B cell (primary cell): ENCODE measurements at regions not wholly inside any gene's neighbourhood (a gene's known extent, or its start where the extent isn't known, plus 50 kb on each side); places are given as distances from the start of the nearest gene placed in this dataset.

Source experiments
- ATAC-seq: fragments of 200-7000 bp; cut with Tn5 transposase; one replicate; pipeline ENCODE4 v1.10.0; 2021; ENCODE audit warnings: low read depth, mild to moderate bottlenecking, moderate number of reproducible peaks, moderate library complexity
- CTCF ChIA-PET: fragments of 350-600 bp; sonication (Branson Sonifier 250); formaldehyde crosslinking; loops from one replicate; lab custom pipeline; 2021; ENCODE audit warnings: antibody characterized with exemption, inconsistent platforms; lab: Charles Lee
- POLR2A ChIA-PET: fragments of 350-600 bp; sonication (Branson Sonifier 250); formaldehyde crosslinking; loops from one replicate; lab custom pipeline; 2021; ENCODE audit warnings: antibody characterized with exemption; lab: Charles Lee
- DNase-seq: peaks from one replicate; pipeline ENCODE4 v3.0.0; 2013
- H2AFZ ChIP-seq: 2 replicates; pipeline ENCODE4 v1.6.1; 2012; ENCODE audit warnings: mild to moderate bottlenecking, low read depth, low read length; ENCODE audit not compliant: insufficient read depth, poor library complexity, severe bottlenecking
- H3K27ac ChIP-seq, 2 donors: 1 replicate in 1 of 2; 2 replicates in 1 of 2; pipeline ENCODE4 v1.5.1; 2012 to 2013; ENCODE audit warnings: low read length in 2 of 2, mild to moderate bottlenecking in 2 of 2, moderate library complexity in 1 of 2
- H3K27me3 ChIP-seq, 4 experiments: fragments of 200-600 bp in 1 of 4; sonication (generic) in 1 of 4; replicated peaks in 1 of 4; 1 replicate in 2 of 4; 2 replicates in 2 of 4; pipeline versions ENCODE4 v1.6.1 to v1.7.0; 2013 to 2016; ENCODE audit warnings: low read length in 3 of 4, mild to moderate bottlenecking in 2 of 4, mixed read lengths in 1 of 4, moderate library complexity in 1 of 4; ENCODE audit not compliant: insufficient read depth in 4 of 4, control insufficient read depth in 3 of 4; ENCODE audit errors: control extremely low read depth in 1 of 4
- H3K36me3 ChIP-seq, 2 experiments: replicated peaks in 1 of 2; 1 replicate in 1 of 2; 2 replicates in 1 of 2; pipeline versions ENCODE4 v1.6.1 to v1.7.1; 2013; ENCODE audit warnings: low read length in 1 of 2; ENCODE audit not compliant: insufficient read depth in 2 of 2, control insufficient read depth in 1 of 2; ENCODE audit errors: control extremely low read depth in 1 of 2, extremely low read depth in 1 of 2
- H3K4me1 ChIP-seq, 2 donors: fragments of 200-600 bp in 1 of 2; sonication (generic) in 1 of 2; 1 replicate in 1 of 2; 2 replicates in 1 of 2; pipeline versions ENCODE4 v1.5.1 to v1.6.1; 2013 to 2017; ENCODE audit warnings: low read length in 2 of 2; ENCODE audit not compliant: control insufficient read depth in 2 of 2, insufficient read depth in 2 of 2
- H3K4me2 ChIP-seq: replicated peaks from 2 replicates; pipeline ENCODE3; 2012; ENCODE audit warnings: mild to moderate bottlenecking, low read depth, low read length; ENCODE audit not compliant: poor library complexity, severe bottlenecking
- H3K4me3 ChIP-seq, 5 experiments: fragments of 200-600 bp in 1 of 5; sonication (generic) in 1 of 5; 1 replicate in 3 of 5; 2 replicates in 2 of 5; pipeline versions ENCODE4 v1.5.1 to v1.7.0; 2011 to 2016; ENCODE audit warnings: low read length in 4 of 5, mild to moderate bottlenecking in 4 of 5, low read depth in 2 of 5, control low read depth in 1 of 5, moderate library complexity in 1 of 5; ENCODE audit not compliant: insufficient read depth in 1 of 5; ENCODE audit errors: control extremely low read depth in 1 of 5, extremely low read depth in 1 of 5
- H3K79me2 ChIP-seq: fragments of 200-600 bp; sonication (generic); one replicate; pipeline ENCODE4 v1.6.0; 2016; ENCODE audit warnings: low read length; ENCODE audit not compliant: control insufficient read depth, insufficient read depth
- H3K9ac ChIP-seq: fragments of 200-600 bp; sonication (generic); 2 replicates; pipeline ENCODE4 v1.6.1; 2017; ENCODE audit warnings: mild to moderate bottlenecking, low read length, moderate library complexity
- H3K9me3 ChIP-seq, 3 donors: one replicate each; pipeline versions ENCODE4 v1.6.1 to v1.7.1; 2013; ENCODE audit warnings: low read length in 2 of 3; ENCODE audit not compliant: control insufficient read depth in 2 of 3, insufficient read depth in 1 of 3; ENCODE audit errors: control extremely low read depth in 1 of 3
- H4K20me1 ChIP-seq: 2 replicates; pipeline ENCODE4 v1.6.0; 2012; ENCODE audit warnings: mild to moderate bottlenecking, low read length; ENCODE audit not compliant: insufficient read depth, control insufficient read depth, poor library complexity, severe bottlenecking
- H3K27ac Mint-ChIP-seq: one replicate; pipeline ENCODE4 v1.8.0; 2021; ENCODE audit warnings: mixed read lengths
- H3K27me3 Mint-ChIP-seq: one replicate; pipeline ENCODE4 v1.8.0; 2021; ENCODE audit warnings: mixed read lengths
- H3K4me1 Mint-ChIP-seq: one replicate; pipeline ENCODE4 v1.8.0; 2021; ENCODE audit warnings: mixed read lengths
- H3K4me3 Mint-ChIP-seq: one replicate; pipeline ENCODE4 v1.8.0; 2021; ENCODE audit warnings: mixed read lengths
- H3K9me3 Mint-ChIP-seq: one replicate; pipeline ENCODE4 v1.8.0; 2022; ENCODE audit warnings: mixed read lengths; ENCODE audit not compliant: insufficient read depth
- EZH2 ChIP-seq: IDR thresholded peaks from 2 replicates; pipeline ENCODE4 v1.6.1; 2012; ENCODE audit warnings: borderline replicate concordance, low read depth, mild to moderate bottlenecking, moderate library complexity, low read length; ENCODE audit not compliant: insufficient read depth, poor library complexity, severe bottlenecking
- WGBS: methylation state at CpG from one replicate; pipeline ENCODE4 v1.1.5; 2013; ENCODE audit warnings: missing lambda C conversion rate; ENCODE audit not compliant: insufficient coverage; 5-methylcytosine and 5-hydroxymethylcytosine counted together
- intact Hi-C: fragments of 100-400 bp; cut with micrococcal nuclease; formaldehyde crosslinking; loops from one replicate; pipeline ENCODE4 v1.10.0; 2022
- TF ChIP-seq, protein P1 (sequence below): fragments of 200-600 bp; IDR thresholded peaks from one replicate; pipeline ENCODE4 v1.8.0; 2022; ENCODE audit warnings: antibody characterized with exemption, mild to moderate bottlenecking

DNA sequence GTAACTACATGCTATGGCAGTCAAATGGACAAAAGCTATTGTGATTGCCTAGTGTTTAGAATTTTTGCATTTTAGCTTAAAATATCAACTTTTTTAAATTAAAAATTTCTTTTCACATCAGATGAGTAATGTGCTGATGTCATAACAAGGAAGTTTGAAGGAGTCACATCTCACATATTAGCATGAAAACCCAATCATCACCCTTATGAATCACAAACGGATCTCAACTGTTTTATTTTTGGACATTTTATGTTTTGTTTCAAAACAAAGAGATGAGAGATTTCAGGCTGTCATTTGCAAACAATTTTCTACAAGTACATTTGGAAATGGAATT is 53.6 kb upstream of the TRERF1 start:
- DNase-seq: no peak
- ATAC-seq: no peak
- Histone ChIP-seq H3K4me1 (peaks cover 5 to 15% of the 10 kb centered on the region in 2 donors), H4K20me1 (no peaks in the 10 kb centered on the region), H3K27ac (no peak overlapping the region), H3K4me3 (no peak overlapping the region), H3K36me3 (no peaks in the 10 kb centered on the region), H3K9me3 (peaks cover 0 to 3% (median 0%) of the 10 kb centered on the region in 3 donors), H3K4me2 (no peak overlapping the region), H3K27me3 (no peaks in the 10 kb centered on the region), H3K79me2 (no peaks in the 10 kb centered on the region), H2AFZ (peak overlapping the region; percentile 10), H3K9ac (no peak overlapping the region)
- Mint-ChIP-seq H3K4me3 (no peak overlapping the region), H3K4me1 (peaks cover 17% of the 10 kb centered on the region), H3K27me3 (no peaks in the 10 kb centered on the region), H3K9me3 (no peaks in the 10 kb centered on the region), H3K27ac (peak overlapping the region; percentile 70)
- CTCF ChIA-PET: interaction anchor here (0.9 to 1.2 kb wide), 2 partner anchors 27 to 42 kb away, joined by 4 to 6 read pairs; no protein-coding TSS in a partner anchor
- WGBS: no CpG with 5 or more reads among the region's 1 CpG
- POLR2A ChIA-PET: no interaction called here
- intact Hi-C loops: no loop called here
- TF ChIP-seq, protein P1, sequence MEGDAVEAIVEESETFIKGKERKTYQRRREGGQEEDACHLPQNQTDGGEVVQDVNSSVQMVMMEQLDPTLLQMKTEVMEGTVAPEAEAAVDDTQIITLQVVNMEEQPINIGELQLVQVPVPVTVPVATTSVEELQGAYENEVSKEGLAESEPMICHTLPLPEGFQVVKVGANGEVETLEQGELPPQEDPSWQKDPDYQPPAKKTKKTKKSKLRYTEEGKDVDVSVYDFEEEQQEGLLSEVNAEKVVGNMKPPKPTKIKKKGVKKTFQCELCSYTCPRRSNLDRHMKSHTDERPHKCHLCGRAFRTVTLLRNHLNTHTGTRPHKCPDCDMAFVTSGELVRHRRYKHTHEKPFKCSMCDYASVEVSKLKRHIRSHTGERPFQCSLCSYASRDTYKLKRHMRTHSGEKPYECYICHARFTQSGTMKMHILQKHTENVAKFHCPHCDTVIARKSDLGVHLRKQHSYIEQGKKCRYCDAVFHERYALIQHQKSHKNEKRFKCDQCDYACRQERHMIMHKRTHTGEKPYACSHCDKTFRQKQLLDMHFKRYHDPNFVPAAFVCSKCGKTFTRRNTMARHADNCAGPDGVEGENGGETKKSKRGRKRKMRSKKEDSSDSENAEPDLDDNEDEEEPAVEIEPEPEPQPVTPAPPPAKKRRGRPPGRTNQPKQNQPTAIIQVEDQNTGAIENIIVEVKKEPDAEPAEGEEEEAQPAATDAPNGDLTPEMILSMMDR: no peak
- no peak for TF ChIP-seq EZH2

DNA sequence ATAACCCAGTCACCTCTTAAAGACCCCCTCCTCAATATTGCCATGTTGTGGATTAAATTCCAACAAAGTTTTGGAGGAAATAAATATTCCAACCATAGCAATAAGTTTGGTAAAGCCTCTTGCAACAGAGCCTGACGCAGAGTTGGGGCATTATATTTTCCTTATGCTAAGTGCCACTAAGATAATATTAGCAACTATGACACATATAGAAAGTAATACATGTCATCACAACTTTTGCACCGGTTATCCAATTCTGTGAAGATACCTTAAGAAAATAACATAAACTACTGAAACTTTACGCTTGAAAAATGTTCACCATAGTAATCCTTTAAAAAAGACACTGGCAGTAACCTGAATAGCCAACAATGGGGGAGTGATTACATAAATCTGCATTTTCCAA is 52.2 kb upstream of the TRERF1 start:
- no peaks in the 10 kb centered on the region for H3K27me3 Mint-ChIP-seq
- Histone ChIP-seq H3K79me2 (no peaks in the 10 kb centered on the region), H3K4me2 (no peak overlapping the region), H3K4me1 (peaks cover 5 to 15% of the 10 kb centered on the region in 2 donors), H3K9ac (no peak overlapping the region), H2AFZ (no peak overlapping the region), H4K20me1 (no peaks in the 10 kb centered on the region), H3K27me3 (no peaks in the 10 kb centered on the region), H3K36me3 (no peaks in the 10 kb centered on the region), H3K4me3 (no peak overlapping the region), H3K9me3 (peaks cover 0 to 3% (median 0%) of the 10 kb centered on the region in 3 donors), H3K27ac (no peak overlapping the region)
- WGBS: no CpG with 5 or more reads among the region's 3 CpGs
- ATAC-seq: no peak
- ChIA-PET CTCF (interaction anchor here (0.7 kb wide), 1 partner anchor 92 kb away, joined by 3 read pairs; no protein-coding TSS in a partner anchor), POLR2A (no interaction called here)
- no peaks in the 10 kb centered on the region for H3K9me3 Mint-ChIP-seq
- H3K4me1 Mint-ChIP-seq: peaks cover 17% of the 10 kb centered on the region
- no peak overlapping the region for H3K27ac Mint-ChIP-seq
- intact Hi-C loops: no loop called here
- DNase-seq: no peak
- TF ChIP-seq EZH2: no peak
- no peak overlapping the region for H3K4me3 Mint-ChIP-seq
